Heart right ventricle (tissue), 16 donors: ENCODE measurements at regions not wholly inside any gene's neighbourhood (a gene's known extent, or its start where the extent isn't known, plus 50 kb on each side); places are given as distances from the start of the nearest gene placed in this dataset.

ENCODE experiments used
- ATAC-seq, 8 donors: fragments of 200-7000 bp; cut with Tn5 transposase; one replicate each; pipeline ENCODE4 v1.9.1; 2020; ENCODE audit warnings: mild to moderate bottlenecking in 8 of 8, moderate library complexity in 8 of 8, moderate number of reproducible peaks in 1 of 8
- DNase-seq, 2 donors: peaks; one replicate each; pipeline ENCODE4 v3.0.0-alpha.2; 2020
- H3K27ac ChIP-seq, 10 donors: fragments of 200-600 bp; sonication (generic) in 2 of 10; one replicate each; pipeline versions ENCODE4 v1.5.0 to v1.8.0; 2020 to 2022; ENCODE audit warnings: mild to moderate bottlenecking in 3 of 10
- H3K27me3 ChIP-seq, 7 donors: fragments of 200-600 bp; one replicate each; pipeline ENCODE4 v1.8.0; 2021 to 2022; ENCODE audit warnings: mild to moderate bottlenecking in 2 of 7
- H3K36me3 ChIP-seq, 9 donors: fragments of 200-600 bp; sonication (generic) in 1 of 9; one replicate each; pipeline versions ENCODE4 v1.5.0 to v1.8.0; 2020 to 2022; ENCODE audit warnings: mild to moderate bottlenecking in 2 of 9
- H3K4me1 ChIP-seq, 9 donors: fragments of 200-600 bp; sonication (generic) in 1 of 9; one replicate each; pipeline versions ENCODE4 v1.5.0 to v1.8.0; 2020 to 2022; ENCODE audit warnings: mild to moderate bottlenecking in 4 of 9
- H3K4me3 ChIP-seq, 10 donors: fragments of 200-600 bp; sonication (generic) in 2 of 10; one replicate each; pipeline versions ENCODE4 v1.5.0 to v1.8.0; 2020 to 2022; ENCODE audit warnings: mild to moderate bottlenecking in 7 of 10, moderate library complexity in 2 of 10
- H3K9me3 ChIP-seq, 11 donors: fragments of 200-600 bp in 10 of 11; sonication (generic) in 2 of 11; one replicate each; pipeline versions ENCODE4 v1.5.0 to v1.8.0; 2013 to 2022; ENCODE audit warnings: mild to moderate bottlenecking in 2 of 11, control low read depth in 1 of 11, moderate library complexity in 1 of 11
- WGBS, 2 donors: extraction: QIAGEN DNeasy Blood & Tissue Kit; methylation state at CpG; one replicate each; pipeline ENCODE4 v1.1.7; 2013; ENCODE audit warnings: inconsistent platforms in 1 of 2; 5-methylcytosine and 5-hydroxymethylcytosine counted together
- intact Hi-C, 10 donors: fragments of 100-400 bp; cut with DNase I; formaldehyde crosslinking; loops; one replicate each; pipeline versions ENCODE4 v1.11.1 to v1.14.2; 2022
- TF ChIP-seq, protein P1 (sequence below), 9 donors: fragments of 200-600 bp; sonication (generic) in 2 of 9; IDR thresholded peaks; one replicate each; pipeline versions ENCODE4 v1.5.0 to v1.8.0; 2021 to 2022; ENCODE audit warnings: antibody characterized with exemption in 9 of 9, mild to moderate bottlenecking in 5 of 9, moderate library complexity in 1 of 9
- donor health status: Arrhythmogenic right ventricular cardiomyopathy.
- donor health status: ischemic (EF 13 %, LVEDD 7.1; RV severe dilation, severe dysfunction).
- donor health status: healthy with polysubstance abuse.
- donor health status: DM: no; HTN: yes; CAD: no.
- donor health status: DM: no; HTN: no; CAD: no.
- donor health status: ischemic (EF 25% LVEDD 6.9; RV normal size, moderate dysfunction).
- donor health status: ischemic (EF 25% LVEDD 5.7; RV mildly dilated, moderate dysfunction).
- donor health status: healthy.
- donor health status: DM: yes; HTN: yes; CAD: no.
- donor health status: Ischemic cardiomyopathy.
- donor health status: ischemic (EF 35%, LVEDD 5.7; RV mildly dilated, moderate dysfunction).
- donor health status: nonischemic (EF 11% LVEDD 7.7; RV severe dilation, severe dysfunction).
- donor health status: DM: yes; HTN: yes; CAD: no.
- donor health status: PGD.
- donor health status: ischemic (EF 29% LVEDD 5.4; RV normal size, mild dysfunction).
- donor health status: nonischemic (EF 23%, LVEDD 6.1; RV moderate dilation, normal function).

DNA sequence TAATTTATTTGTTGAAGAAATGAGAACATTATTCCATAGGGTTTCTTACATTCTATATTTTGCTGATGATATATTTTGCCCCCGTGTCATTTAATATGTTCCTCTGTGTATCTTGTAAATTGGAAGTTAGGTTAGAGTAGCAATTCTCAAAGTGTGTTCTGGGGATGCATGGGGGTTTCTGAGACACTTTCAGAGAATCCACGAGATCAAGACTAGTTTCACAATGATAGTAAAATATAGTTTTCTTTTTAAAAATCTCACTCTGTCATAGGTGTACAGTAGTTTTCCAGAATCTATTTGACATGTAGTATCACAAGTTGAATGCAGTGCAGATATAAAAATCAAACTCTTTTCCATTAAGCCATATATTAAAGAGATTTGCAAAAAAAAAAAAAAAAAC lies 488.6 kb upstream of the SGCD start:
- no peaks in the 10 kb centered on the region for H3K4me1 ChIP-seq
- no peaks in the 10 kb centered on the region for H3K9me3 ChIP-seq
- H3K4me3 ChIP-seq = no peak overlapping the region
- intact Hi-C loops = no loop called here
- 75 to 90% methylated on average over 2 of the region's 2 CpGs for WGBS, 2 donors
- no peaks in the 10 kb centered on the region for H3K36me3 ChIP-seq
- ATAC-seq (no peak), DNase-seq (no peak)
- TF ChIP-seq, protein P1, sequence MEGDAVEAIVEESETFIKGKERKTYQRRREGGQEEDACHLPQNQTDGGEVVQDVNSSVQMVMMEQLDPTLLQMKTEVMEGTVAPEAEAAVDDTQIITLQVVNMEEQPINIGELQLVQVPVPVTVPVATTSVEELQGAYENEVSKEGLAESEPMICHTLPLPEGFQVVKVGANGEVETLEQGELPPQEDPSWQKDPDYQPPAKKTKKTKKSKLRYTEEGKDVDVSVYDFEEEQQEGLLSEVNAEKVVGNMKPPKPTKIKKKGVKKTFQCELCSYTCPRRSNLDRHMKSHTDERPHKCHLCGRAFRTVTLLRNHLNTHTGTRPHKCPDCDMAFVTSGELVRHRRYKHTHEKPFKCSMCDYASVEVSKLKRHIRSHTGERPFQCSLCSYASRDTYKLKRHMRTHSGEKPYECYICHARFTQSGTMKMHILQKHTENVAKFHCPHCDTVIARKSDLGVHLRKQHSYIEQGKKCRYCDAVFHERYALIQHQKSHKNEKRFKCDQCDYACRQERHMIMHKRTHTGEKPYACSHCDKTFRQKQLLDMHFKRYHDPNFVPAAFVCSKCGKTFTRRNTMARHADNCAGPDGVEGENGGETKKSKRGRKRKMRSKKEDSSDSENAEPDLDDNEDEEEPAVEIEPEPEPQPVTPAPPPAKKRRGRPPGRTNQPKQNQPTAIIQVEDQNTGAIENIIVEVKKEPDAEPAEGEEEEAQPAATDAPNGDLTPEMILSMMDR (IDR thresholded peaks at IDR 0.05) = no peak
- no peak overlapping the region for H3K27ac ChIP-seq
- no peaks in the 10 kb centered on the region for H3K27me3 ChIP-seq

DNA sequence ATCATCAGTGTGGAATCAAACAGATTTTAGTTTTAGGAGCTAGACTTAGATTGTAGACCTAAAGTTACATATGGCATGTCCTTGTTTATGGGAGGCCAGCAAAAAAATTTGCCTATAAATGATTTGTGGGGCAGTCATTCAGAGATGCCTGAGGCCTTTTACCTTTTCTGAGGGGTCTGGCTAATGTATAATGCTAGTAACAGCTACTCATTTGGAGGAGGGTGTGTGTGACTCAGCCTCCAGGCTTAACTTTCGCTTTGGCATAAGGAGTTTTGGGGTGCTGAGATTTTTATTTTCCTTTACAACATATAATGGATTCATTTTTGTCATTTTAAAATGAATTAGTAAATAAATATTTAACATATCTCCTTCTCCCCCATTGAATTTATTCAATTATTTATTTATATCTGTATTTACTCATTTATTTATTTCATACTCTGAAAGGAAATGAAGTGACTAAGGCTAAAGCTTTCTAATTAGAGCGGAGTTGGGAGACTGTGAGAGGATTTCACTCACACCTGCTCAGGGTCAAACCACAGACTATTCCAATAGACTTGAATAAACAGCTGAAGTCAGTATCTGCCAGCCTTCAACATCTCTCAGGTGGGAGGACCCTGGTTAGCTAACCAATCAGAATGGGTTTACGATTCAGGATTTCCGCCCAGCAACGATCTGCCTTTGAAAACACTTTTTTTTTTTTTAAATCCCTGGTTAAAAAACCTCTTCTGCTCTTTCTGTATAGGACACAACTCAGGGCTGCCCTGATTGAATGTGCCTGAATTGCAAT lies 487.5 kb upstream of the SGCD start:
- DNase-seq (no peak), ATAC-seq (no peak)
- no peaks in the 10 kb centered on the region for H3K4me1 ChIP-seq
- intact Hi-C loops = no loop called here
- H3K27ac ChIP-seq = no peak overlapping the region
- no peak overlapping the region for H3K4me3 ChIP-seq
- TF ChIP-seq, protein P1 (IDR thresholded peaks at IDR 0.05) = no peak
- no peaks in the 10 kb centered on the region for H3K36me3 ChIP-seq
- H3K27me3 ChIP-seq = no peaks in the 10 kb centered on the region
- 81 to 86% methylated on average over 5 of the region's 5 CpGs for WGBS, 2 donors
- H3K9me3 ChIP-seq = no peaks in the 10 kb centered on the region

DNA sequence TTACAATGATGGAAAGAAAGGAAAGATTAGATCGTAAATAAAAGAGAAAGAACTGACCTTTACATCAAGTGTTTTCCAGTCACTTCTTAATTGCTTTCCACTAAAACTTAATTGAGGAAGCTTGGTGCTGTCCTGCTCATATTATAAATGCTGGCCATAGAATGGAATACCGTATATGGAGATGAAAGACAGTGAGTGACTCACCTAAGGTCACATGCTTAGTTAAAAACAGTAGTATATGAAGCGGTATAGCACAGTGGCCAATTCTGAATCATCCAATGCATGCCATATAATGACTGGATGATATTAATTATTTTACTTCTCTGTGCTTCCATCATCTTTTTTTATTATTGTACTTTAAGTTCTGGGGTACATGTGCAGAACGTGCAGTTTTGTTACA lies 482.4 kb upstream of the SGCD start:
- TF ChIP-seq, protein P1 (IDR thresholded peaks at IDR 0.05) = no peak
- H3K27ac ChIP-seq = no peak overlapping the region
- H3K4me1 ChIP-seq = no peaks in the 10 kb centered on the region
- 80 to 81% methylated on average over 4 of the region's 4 CpGs for WGBS, 2 donors
- H3K9me3 ChIP-seq = no peaks in the 10 kb centered on the region
- ATAC-seq (no peak), DNase-seq (no peak)
- no peaks in the 10 kb centered on the region for H3K36me3 ChIP-seq
- H3K4me3 ChIP-seq = no peak overlapping the region
- H3K27me3 ChIP-seq = no peaks in the 10 kb centered on the region
- intact Hi-C loops = no loop called here

DNA sequence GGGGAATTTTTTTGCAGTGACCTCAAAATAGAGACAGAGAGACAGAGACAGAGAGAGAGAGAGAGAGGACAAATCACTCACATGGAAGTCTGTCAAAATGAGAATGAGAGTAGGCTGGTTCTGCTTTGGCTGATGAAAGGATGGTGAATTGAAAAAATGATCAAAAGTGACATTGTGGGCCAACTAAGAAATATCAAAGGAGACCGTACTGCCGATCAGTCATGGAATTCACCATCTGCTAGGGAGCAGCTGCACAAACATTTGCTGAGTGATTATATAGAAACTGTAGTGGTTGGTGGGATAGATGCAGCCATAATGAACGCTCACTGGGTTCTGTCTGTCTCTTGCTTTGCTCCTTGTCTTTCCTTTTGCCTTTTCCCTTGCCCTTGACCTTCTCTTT lies 476.6 kb upstream of the SGCD start:
- 65 to 76% methylated on average over 3 of the region's 3 CpGs for WGBS, 2 donors
- H3K4me1 ChIP-seq = peaks cover 0 to 5% (median 0%) of the 10 kb centered on the region in 9 donors
- no peaks in the 10 kb centered on the region for H3K36me3 ChIP-seq
- H3K4me3 ChIP-seq = no peak overlapping the region
- H3K9me3 ChIP-seq = peaks cover 0 to 3% (median 0%) of the 10 kb centered on the region in 11 donors
- H3K27me3 ChIP-seq = no peaks in the 10 kb centered on the region
- H3K27ac ChIP-seq = no peak overlapping the region
- no peak for ATAC-seq
- no peak for DNase-seq
- intact Hi-C loops = no loop called here
- TF ChIP-seq, protein P1 (IDR thresholded peaks at IDR 0.05) = no peak
